Tibial nerve (tissue), 4 donors: ENCODE measurements at regions not wholly inside any gene's neighbourhood (a gene's known extent, or its start where the extent isn't known, plus 50 kb on each side); places are given as distances from the start of the nearest gene placed in this dataset.

Experiments
- DNase-seq, 2 donors: peaks; one replicate each; pipeline ENCODE4 v3.0.0-alpha.2; 2019; ENCODE audit warnings: low spot score in 2 of 2
- H3K27ac ChIP-seq, 4 donors: fragments of 200-600 bp; sonication (generic) in 3 of 4; one replicate each; pipeline ENCODE4 v1.5.1; 2017 to 2019; ENCODE audit warnings: mild to moderate bottlenecking in 1 of 4
- H3K27me3 ChIP-seq, 2 donors: fragments of 200-600 bp; sonication (generic) in 1 of 2; one replicate each; pipeline versions ENCODE4 v1.5.1 to v1.6.0; 2017 to 2019
- H3K36me3 ChIP-seq, 3 donors: fragments of 200-600 bp; sonication (generic); one replicate each; pipeline ENCODE4 v1.5.1; 2018 to 2019
- H3K4me1 ChIP-seq, 4 donors: fragments of 200-600 bp; sonication (generic) in 3 of 4; one replicate each; pipeline ENCODE4 v1.5.1; 2017 to 2019
- H3K4me3 ChIP-seq, 4 donors: fragments of 200-600 bp; sonication (generic) in 3 of 4; one replicate each; pipeline ENCODE4 v1.5.1; 2017 to 2019; ENCODE audit warnings: mild to moderate bottlenecking in 1 of 4, moderate library complexity in 1 of 4
- H3K9me3 ChIP-seq, 4 donors: fragments of 200-600 bp; sonication (generic) in 3 of 4; one replicate each; pipeline ENCODE4 v1.5.1; 2017 to 2019
- EP300 ChIP-seq, 2 donors: sonication (generic); formaldehyde crosslinking; IDR thresholded peaks; one replicate each; pipeline ENCODE4 v1.6.1; 2017; ENCODE audit warnings: antibody characterized with exemption in 2 of 2, mild to moderate bottlenecking in 1 of 2
- POLR2A ChIP-seq, 2 donors: fragments of 450-650 bp; IDR thresholded peaks; one replicate each; pipeline ENCODE4 v1.6.1; 2017; ENCODE audit warnings: antibody characterized with exemption in 2 of 2, mild to moderate bottlenecking in 2 of 2, moderate library complexity in 2 of 2
- WGBS, 2 donors: methylation state at CpG; one replicate each; pipeline ENCODE4 v1.1.5; 2018; 5-methylcytosine and 5-hydroxymethylcytosine counted together
- TF ChIP-seq, protein P1 (sequence below), 5 experiments: fragments of 200-600 bp in 3 of 5; fragments of 450-650 bp in 2 of 5; sonication (generic) in 3 of 5; IDR thresholded peaks; one replicate each; pipeline ENCODE4 v1.5.1; 2016 to 2019; ENCODE audit warnings: antibody characterized with exemption in 5 of 5, mild to moderate bottlenecking in 3 of 5, moderate library complexity in 2 of 5

DNA sequence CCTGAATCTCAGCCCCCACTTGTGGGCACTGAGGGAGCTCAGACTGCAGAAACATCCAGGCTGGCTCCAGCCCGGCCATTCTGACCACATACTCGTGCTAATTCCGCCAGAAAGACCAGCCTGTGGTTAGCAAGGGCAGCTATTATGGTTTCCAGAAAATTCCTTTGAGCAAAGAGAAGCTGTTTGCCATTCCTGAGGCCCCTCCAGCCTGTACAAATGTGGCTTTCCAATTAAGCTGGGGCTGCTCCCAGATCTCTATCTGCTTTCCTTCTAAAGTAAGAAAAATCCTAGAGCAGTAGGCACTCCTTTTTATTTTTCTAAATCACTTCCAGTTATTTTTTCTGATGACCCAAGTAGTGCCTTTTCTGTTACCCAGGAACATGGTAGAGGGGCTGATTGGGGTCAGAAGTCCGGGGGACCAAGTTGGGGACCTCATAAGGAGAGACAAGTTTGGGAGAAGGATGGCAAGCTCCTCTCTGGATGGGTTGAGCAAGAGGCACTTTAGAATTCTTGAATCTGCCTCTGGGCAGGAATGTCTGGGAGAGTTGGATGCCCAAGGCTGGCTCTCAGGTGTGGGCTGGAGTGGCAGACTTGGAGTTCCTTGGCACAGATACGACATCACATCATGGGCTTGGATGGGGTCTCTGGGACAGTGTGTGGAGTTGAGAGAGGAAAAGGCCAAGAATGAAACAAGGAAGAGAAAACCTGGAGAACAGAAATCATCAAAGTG is 83.3 kb upstream of the TNRC6C start:
- H3K9me3 ChIP-seq: peaks cover 0 to 14% (median 0%) of the 10 kb centered on the region in 4 donors
- peaks cover 0 to 3% (median under 1%) of the 10 kb centered on the region in 4 donors for H3K4me1 ChIP-seq
- no peaks in the 10 kb centered on the region for H3K36me3 ChIP-seq
- no peak for DNase-seq
- TF ChIP-seq, protein P1, sequence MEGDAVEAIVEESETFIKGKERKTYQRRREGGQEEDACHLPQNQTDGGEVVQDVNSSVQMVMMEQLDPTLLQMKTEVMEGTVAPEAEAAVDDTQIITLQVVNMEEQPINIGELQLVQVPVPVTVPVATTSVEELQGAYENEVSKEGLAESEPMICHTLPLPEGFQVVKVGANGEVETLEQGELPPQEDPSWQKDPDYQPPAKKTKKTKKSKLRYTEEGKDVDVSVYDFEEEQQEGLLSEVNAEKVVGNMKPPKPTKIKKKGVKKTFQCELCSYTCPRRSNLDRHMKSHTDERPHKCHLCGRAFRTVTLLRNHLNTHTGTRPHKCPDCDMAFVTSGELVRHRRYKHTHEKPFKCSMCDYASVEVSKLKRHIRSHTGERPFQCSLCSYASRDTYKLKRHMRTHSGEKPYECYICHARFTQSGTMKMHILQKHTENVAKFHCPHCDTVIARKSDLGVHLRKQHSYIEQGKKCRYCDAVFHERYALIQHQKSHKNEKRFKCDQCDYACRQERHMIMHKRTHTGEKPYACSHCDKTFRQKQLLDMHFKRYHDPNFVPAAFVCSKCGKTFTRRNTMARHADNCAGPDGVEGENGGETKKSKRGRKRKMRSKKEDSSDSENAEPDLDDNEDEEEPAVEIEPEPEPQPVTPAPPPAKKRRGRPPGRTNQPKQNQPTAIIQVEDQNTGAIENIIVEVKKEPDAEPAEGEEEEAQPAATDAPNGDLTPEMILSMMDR (IDR thresholded peaks at IDR 0.05): no peak
- TF ChIP-seq POLR2A (IDR thresholded peaks at IDR 0.05): no peak
- TF ChIP-seq EP300 (IDR thresholded peaks at IDR 0.05): no peak
- no peak overlapping the region for H3K4me3 ChIP-seq
- 68 to 69% methylated on average over 5 of the region's 5 CpGs for whole genome bisulfite sequencing, 2 donors
- no peak overlapping the region for H3K27ac ChIP-seq
- H3K27me3 ChIP-seq: peaks cover 0 to 3% of the 10 kb centered on the region in 2 donors

DNA sequence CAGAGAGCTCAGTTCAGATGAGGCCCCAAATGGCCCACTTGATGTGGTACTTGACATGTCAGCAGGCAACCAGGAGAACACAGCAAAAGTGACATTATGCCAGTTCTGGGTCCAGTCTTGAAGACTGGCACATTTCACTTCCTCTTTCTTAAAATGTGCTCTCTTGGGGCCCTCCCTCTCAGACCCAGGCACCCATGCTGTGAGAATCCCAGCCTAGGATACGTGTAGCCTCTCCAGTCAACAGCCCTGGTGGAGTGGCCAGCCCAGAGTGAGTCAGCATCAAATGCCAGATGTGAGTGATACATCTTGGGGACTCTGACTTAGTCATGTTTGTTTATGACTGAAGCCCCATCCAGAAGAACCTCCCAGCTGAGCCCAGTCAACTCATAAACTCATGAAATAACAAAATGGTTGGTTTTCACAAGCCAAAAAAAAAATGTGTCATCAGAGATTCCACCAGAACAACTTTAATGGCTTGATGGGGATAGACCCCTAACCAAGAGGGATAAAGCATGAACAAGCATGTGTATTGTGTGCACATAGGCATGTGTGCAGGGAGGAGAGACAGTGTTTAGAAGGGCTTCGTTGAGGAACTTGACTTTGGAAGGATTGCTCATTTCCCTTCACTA is 82.5 kb upstream of the TNRC6C start:
- TF ChIP-seq POLR2A (IDR thresholded peaks at IDR 0.05) (no peak), EP300 (IDR thresholded peaks at IDR 0.05) (no peak)
- TF ChIP-seq, protein P1 (IDR thresholded peaks at IDR 0.05): no peak
- H3K27me3 ChIP-seq: no peaks in the 10 kb centered on the region
- DNase-seq: no peak
- no peaks in the 10 kb centered on the region for H3K36me3 ChIP-seq
- 93% methylated on average over 2 of the region's 2 CpGs for WGBS, 2 donors
- H3K4me3 ChIP-seq: no peak overlapping the region
- peaks cover 0 to 11% (median 5%) of the 10 kb centered on the region in 4 donors for H3K4me1 ChIP-seq
- no peak overlapping the region for H3K27ac ChIP-seq
- H3K9me3 ChIP-seq: peaks cover 0 to 14% (median 0%) of the 10 kb centered on the region in 4 donors

DNA sequence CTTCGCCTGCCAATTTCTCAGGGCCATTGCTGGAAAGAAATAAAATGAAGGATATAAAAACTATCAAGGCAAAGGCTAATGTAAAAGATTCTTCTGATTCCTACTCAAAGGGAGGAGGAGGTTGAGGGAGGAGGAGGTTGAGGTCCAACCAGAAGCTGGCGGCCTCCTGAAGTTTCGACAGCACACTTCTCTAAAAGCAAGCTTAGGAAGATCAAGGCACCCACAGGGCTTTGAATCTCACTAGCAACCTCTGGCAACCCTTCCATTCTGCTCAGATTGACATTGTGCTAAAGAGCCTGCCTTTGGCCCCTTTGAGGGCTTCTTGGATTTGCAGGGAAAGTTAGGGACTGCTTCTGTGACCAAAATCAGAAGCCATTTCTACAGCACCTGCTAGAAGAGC is 81.5 kb upstream of the TNRC6C start:
- peaks cover 0 to 21% (median 16%) of the 10 kb centered on the region in 4 donors for H3K4me1 ChIP-seq
- peaks cover 0 to 14% (median 0%) of the 10 kb centered on the region in 4 donors for H3K9me3 ChIP-seq
- H3K27ac ChIP-seq: no peak overlapping the region
- TF ChIP-seq EP300 (IDR thresholded peaks at IDR 0.05) (no peak), POLR2A (IDR thresholded peaks at IDR 0.05) (no peak)
- TF ChIP-seq, protein P1 (IDR thresholded peaks at IDR 0.05): no peak
- WGBS, 2 donors: 75 to 79% methylated on average over 3 of the region's 3 CpGs
- H3K27me3 ChIP-seq: no peaks in the 10 kb centered on the region
- H3K4me3 ChIP-seq: no peak overlapping the region
- no peak for DNase-seq
- H3K36me3 ChIP-seq: no peaks in the 10 kb centered on the region

DNA sequence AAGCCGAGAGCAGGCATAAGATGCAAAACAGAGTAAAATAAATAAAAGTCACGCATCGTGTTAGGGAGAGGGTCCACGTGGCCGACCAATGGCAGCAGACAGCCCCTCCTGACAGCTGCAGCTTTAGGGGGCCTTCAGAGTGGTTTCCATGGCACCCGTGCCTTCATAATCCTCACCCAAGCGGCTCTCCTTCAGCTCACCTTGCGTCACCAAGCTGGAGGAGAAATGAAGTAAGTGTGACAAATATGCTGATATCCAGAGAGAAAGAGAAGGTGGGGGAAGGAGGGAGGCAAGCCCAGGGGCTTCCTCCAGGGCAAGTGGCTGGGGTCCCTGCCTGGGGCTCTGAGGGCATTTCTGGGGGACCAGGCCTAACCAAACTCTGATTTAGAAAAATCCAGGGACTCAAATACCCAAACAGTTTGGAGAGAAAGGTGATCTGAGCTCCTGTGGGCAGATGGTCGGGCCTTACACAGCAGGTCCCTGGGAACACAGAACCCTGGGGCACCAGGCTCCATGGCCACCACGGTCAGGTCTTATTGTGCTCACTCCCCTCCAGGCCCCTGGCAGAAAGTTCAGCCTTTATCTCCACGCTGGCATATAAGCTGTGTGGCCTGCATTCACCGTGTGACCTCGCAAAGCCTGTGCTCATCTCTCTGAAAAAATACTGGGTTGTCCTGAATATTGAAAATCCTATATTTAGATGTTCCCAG is 80.7 kb upstream of the TNRC6C start:
- no peaks in the 10 kb centered on the region for H3K36me3 ChIP-seq
- H3K4me3 ChIP-seq: no peak overlapping the region
- TF ChIP-seq, protein P1 (IDR thresholded peaks at IDR 0.05): no peak
- 88 to 90% methylated on average over 12 to 13 of the region's 13 CpGs for WGBS, 2 donors
- H3K27ac ChIP-seq: no peak overlapping the region
- H3K4me1 ChIP-seq: peaks cover 0 to 29% (median 23%) of the 10 kb centered on the region in 4 donors
- H3K9me3 ChIP-seq: peaks cover 0 to 14% (median 0%) of the 10 kb centered on the region in 4 donors
- DNase-seq: no peak
- no peaks in the 10 kb centered on the region for H3K27me3 ChIP-seq
